HG03521 (cell line): ENCODE measurements at regions not wholly inside any gene's neighbourhood (a gene's known extent, or its start where the extent isn't known, plus 50 kb on each side); places are given as distances from the start of the nearest gene placed in this dataset.
"Not testable (repeated sequence)": the region's sequence is repeated elsewhere in the genome, so short reads cannot be mapped to it uniquely, and the experiment has no call there.

ENCODE experiments used
- ATAC-seq: cut with Tn5 transposase; IDR thresholded peaks from one replicate; pipeline ENCODE4 v1.9.1; 2021; ENCODE audit warnings: mild to moderate bottlenecking, moderate library complexity; ENCODE audit not compliant: unreplicated experiment

- no peak for ATAC-seq
These were observed 186.0 kb upstream of the SOX6 start for GRCh38 chr11:16542353-16542752.

DNA sequence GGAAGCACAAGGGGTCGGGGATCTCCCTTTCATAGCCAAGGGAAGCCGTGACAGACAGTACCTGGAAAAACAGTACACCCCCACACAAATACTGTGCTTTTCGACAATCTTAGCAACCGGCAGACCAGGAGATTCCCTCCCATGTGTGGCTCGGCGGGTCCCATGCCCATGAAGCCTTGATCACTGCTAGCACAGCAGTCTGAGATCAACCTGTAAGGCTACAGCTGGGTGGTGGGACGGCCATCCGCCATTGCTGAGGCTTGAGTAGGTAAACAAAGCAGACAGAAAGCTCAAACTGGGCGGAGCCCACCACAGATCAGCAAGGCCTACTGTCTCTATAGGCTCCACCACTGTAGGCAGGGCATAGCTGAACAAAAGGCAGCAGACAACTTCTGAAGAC, 180.2 kb upstream of the SOX6 start:
- ATAC-seq = no peak

DNA sequence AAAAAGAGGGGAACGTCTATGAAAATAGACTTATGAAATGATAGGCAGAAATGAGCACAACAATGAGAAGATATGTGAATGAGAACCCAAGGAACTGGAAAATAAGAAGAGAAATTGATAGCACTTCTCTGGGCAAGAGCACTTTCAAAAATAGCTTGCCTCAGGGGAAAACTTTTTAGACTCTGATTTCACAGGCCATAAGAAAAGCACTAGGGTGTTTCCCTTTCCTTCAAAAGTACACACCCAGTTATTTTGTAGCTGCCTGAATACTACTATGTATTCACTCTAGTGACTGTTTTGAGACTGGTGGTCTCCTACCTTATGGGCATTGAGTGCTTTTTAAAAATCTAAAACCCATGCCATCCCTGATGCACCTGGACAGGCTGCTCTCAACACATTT, 172.3 kb upstream of the SOX6 start:
- ATAC-seq = no peak

GRCh38 chr11:16527525-16528246, 171.3 kb upstream of the SOX6 start:
- no peak for ATAC-seq

- no peak for ATAC-seq
These were observed 170.6 kb upstream of the SOX6 start for GRCh38 chr11:16526947-16527346.

- not testable (repeated sequence) for ATAC-seq
These were observed 164.4 kb upstream of the SOX6 start for GRCh38 chr11:16520713-16521112.

GRCh38 chr11:16512899-16513241, 156.5 kb upstream of the SOX6 start:
- ATAC-seq = peak; percentile 65

DNA sequence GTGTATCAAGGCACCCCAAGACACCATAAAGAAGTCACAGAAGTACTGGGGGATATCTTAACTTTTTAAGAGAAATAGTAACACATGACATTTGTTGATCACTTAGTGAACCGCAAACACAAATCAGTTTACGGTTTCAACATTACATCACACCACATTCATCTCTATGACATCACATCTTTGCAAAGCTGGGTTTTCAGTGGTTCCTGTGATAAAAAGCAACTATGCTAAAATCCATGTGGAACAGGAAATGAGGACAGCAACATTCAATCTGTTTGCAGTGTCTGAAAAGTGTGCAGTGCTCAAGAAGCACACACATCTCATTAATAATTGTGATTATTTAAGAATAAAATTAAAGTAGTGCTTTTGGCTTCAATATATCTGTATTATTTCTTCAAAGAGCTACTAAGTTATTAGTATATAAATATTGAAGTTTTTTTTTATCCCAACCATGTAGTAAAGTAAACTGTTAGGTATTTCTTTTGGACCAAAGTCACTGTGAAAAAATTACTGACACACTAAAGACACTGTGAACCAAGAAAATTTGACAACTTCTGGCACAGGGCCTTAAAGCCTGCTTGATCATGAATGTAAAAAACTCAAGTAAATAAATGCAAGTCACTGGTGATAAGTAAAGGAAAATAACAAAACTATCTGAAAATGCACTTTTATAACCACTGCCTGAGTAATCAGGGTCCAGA, 156.0 kb upstream of the SOX6 start:
- no peak for ATAC-seq

GRCh38 chr11:16511116-16512114, 155.1 kb upstream of the SOX6 start:
- ATAC-seq = no peak

GRCh38 chr11:16505481-16505880, 149.1 kb upstream of the SOX6 start:
- ATAC-seq = no peak

DNA sequence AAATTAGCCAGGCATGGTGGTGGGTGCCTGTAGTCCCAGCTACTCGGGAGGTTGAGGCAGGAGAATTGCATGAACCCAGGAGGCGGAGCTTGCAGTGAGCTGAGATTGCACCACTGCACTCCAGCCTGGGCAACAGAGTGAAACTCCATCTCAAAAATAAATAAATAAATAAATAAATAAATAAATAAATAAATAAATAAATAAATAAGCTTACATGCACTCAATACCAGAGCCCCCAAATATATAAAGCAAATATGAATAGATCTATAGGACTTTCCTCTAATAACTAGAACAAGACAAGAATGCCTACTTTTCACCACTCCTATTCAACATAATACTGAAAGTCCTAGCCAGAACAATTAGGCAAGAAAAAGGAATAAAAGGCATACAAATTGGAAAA, 147.5 kb upstream of the SOX6 start:
- not testable (repeated sequence) for ATAC-seq

DNA sequence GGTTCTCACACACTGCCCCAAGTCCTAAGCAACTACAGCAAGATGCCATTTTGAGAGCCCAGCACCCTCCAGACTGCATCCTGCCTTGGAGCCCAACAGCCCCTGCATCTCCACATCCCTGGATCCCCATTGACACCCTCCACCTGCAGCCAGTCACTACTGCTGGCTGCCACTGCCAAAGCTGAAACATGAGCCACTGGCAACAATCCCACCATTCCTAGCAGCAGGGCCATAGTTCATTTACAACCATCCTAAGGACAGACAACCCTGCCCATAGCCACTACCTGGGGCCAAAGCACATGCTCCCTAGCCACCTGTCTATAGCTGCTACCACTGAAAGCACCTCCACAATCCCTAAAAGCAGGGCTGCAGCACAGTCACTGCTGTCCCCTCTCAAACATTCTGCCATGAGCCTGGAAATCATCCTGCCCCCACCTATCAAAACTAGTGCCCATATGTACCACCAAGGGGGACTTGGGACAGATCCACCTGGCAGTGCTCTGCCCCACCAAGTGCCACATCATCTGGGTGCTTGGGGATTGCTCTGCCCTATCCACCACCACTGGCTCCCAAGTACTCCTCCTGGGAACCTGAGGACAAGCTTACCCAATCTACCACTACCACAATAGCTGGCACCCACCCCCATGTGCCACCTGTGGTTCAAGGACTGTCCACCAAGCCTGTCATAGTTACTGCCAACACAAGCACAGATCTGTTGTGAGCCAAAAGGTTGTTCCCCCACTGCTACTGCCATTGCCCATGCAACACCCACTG, 138.8 kb upstream of the SOX6 start:
- no peak for ATAC-seq

DNA sequence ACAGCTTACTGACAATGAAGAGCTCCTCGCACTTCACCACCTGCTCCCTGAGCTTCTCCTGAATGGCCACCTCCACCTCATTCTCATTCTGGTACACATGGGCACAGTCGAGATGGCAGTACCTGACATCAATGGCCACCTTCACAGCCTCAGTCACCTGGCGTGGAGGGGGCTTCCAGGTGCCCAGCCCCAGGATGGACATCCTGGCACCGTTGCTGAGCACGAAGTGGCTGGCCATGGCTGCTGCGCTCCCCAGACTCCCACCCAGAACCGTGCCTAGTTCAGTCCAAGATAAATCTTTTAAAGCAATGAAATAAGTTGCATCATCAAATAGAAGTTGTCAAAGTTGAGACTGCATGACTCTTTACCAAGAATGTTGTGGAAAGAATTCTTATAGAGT, 128.1 kb upstream of the SOX6 start:
- no peak for ATAC-seq

- no peak for ATAC-seq
These were observed 118.3 kb upstream of the SOX6 start for GRCh38 chr11:16474659-16475058.

- ATAC-seq = no peak
These were observed 113.6 kb upstream of the SOX6 start for GRCh38 chr11:16469968-16470367.

DNA sequence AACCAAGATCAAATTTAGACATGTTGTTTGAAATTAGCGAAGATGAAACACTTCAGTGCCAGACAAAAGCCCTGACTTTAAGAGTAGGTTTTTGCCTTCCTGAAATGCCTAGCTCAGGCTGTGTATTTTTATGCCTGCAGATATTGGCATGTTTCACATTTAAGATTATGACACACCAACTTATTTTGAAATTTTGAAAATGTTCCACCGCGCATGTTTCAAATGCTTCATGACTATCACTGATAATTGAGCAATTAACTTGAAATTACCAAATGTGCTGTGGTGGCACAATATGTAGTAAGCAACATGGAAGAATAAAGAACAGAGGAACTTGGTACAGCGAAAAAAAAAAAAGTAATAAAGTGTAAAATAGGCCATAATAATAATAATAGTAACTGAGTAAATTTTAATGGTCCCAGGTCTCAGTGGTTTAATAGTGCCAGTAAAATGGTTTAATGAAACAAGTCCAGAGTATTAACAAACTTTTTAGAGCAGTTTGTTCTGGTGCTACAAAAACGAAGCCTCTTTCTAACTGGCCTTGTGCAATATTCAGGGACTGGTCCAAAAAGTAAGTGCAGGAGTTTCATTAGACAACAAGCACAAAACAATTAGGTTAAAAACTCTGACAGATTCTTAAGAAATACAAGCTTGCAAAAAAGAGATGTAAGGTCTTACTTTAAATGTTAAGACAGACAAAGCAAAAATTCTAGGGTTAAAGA, 112.5 kb upstream of the SOX6 start:
- ATAC-seq = no peak

DNA sequence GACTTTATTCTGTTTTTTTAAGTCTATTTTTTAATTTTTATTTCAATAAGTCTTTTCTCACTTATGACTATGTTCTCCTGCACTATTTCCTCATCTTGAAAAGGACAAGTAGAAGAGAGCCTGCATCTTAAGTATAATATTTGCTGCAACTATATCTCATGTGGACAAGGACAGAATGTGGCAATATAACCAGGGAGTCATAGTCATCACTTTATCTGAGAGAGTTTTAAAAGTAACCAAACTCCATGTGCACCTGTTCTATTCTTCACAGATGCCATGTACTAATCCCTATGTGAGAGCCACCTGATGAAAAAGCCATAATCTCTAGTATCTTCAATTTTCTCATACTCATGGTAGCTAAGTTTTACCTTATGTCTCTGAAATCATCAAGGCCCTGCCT, 104.2 kb upstream of the SOX6 start:
- ATAC-seq = no peak

DNA sequence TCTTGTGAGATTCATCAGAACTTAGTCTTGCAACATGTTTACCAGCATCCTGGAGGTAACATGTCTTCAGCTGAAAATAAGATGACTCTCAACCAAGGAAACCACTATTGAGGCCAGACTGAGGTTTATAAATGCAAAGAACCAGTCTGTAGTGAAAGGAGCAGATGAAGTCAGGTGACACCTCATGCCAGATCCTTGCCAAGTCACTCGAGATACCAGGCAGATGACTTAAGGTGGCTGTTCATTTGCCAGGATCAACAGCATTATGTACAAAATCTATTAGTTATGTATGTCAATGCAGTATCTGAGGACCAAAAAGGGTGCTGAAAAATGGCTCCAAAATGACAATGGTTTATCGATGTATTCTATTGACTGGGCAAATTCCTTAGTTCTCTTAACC, 100.0 kb upstream of the SOX6 start:
- no peak for ATAC-seq

DNA sequence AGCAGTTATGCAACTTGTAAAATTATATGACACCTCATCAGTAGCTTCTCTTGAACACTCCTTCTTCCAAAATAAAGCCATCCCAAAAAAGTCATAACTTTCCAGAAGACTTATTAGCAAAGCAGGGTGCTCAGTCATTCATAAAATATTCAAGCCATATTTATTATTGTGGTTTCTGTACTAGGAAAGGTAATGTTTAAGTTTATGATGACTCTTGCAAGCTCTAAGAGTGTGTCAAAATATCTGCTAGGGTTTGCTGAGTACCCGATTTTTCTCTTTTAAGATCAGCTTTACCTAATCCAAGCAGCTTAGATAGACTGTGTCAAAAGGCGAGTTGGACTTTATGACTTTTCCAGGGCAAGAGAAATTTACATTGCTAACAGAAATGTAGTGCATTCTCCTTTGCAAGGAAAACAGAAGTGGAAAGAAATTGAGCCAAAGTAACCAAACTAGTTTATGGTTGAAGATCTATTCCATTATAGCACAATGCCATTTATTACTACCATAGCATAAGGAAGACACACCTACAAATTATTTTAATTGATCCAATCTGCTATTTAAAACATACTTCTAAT, 98.0 kb upstream of the SOX6 start:
- no peak for ATAC-seq
